NCI-H748 (cell line): ENCODE measurements at regions not wholly inside any gene's neighbourhood (a gene's known extent, or its start where the extent isn't known, plus 50 kb on each side); places are given as distances from the start of the nearest gene placed in this dataset.
"Not testable (repeated sequence)": the region's sequence is repeated elsewhere in the genome, so short reads cannot be mapped to it uniquely, and the experiment has no call there.

Source experiments
- DNase-seq: peaks from one replicate; lab custom pipeline; 2025; ENCODE audit not compliant: unreplicated experiment; lab: John Stamatoyannopoulos, UW

- DNase-seq: not testable (repeated sequence)
Measured at GRCh38 chr1:161454865-161455707, 50.2 kb upstream of the FCGR2A start.

- DNase-seq: not testable (repeated sequence)
Measured at GRCh38 chr1:161453950-161454864, 51.0 kb upstream of the FCGR2A start.

GRCh38 chr1:161451698-161452348, 53.4 kb upstream of the FCGR2A start:
- DNase-seq: not testable (repeated sequence)

- DNase-seq: not testable (repeated sequence)
Measured at GRCh38 chr1:161447760-161448332, 57.4 kb upstream of the FCGR2A start.

GRCh38 chr1:161447040-161447759, 58.1 kb upstream of the FCGR2A start:
- DNase-seq: not testable (repeated sequence)

- DNase-seq: not testable (repeated sequence)
Measured at GRCh38 chr1:161444725-161445124, 60.5 kb upstream of the FCGR2A start.

GRCh38 chr1:161444255-161444654, 61.0 kb upstream of the FCGR2A start:
- not testable (repeated sequence) for DNase-seq

- DNase-seq: no peak
Measured at GRCh38 chr1:161440312-161440894, 64.9 kb upstream of the FCGR2A start.

GRCh38 chr1:161439280-161440232, 65.7 kb upstream of the FCGR2A start:
- DNase-seq: no peak

- DNase-seq: not testable (repeated sequence)
Measured at GRCh38 chr1:161433191-161433590, 65.5 kb upstream of the CFAP126 start.

GRCh38 chr1:161432091-161432490, 64.4 kb upstream of the CFAP126 start:
- no peak for DNase-seq

- no peak for DNase-seq
Measured at GRCh38 chr1:161427733-161428516, 60.2 kb upstream of the CFAP126 start.

- not testable (repeated sequence) for DNase-seq
Measured at GRCh38 chr1:161422914-161423313, 55.2 kb upstream of the CFAP126 start.

- peak; percentile 66 for DNase-seq
Measured at GRCh38 chr1:161421456-161421855, 53.8 kb upstream of the CFAP126 start.

- DNase-seq: peak; percentile 76
Measured at GRCh38 chr1:161420763-161421455, 53.2 kb upstream of the CFAP126 start.

GRCh38 chr1:161417536-161417935, 49.9 kb upstream of the CFAP126 start:
- DNase-seq: not testable (repeated sequence)
